ENCODE measurements at regions not wholly inside any gene's neighbourhood (a gene's known extent, or its start where the extent isn't known, plus 50 kb on each side); places are given as distances from the start of the nearest gene placed in this dataset.

DNA sequence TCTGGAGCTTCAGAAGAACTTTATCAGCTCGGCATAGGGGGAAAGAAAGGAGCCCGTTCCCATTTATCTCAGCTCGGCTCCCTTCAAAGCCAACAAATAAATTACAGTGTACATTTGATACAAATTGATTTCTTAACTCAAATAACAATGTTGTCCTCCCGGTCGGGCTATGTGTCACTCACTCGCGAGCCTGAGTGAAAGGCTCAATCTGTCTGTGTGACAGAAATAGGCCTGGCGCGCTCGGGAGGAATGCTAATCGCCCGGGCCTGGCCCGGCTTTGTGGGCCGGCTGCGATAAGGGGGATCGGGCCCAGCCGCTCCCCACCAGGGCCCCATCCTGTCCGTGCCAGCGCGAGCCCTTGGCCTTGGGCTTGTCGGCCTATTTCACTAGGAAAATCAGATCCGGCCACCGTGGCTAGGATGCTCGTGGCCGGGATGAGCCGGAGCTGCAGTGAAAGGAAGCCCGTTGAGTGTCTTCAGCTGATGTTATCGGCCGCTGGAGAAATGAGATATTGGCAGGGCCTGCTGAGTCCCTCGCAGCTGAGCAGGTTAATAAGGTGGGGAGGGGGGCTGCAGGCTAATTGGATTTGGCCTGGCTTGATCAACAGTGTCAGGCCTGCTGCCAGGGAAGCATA is 258.7 kb downstream of the IRX1 start:
- no peaks in the 10 kb centered on the region for H3K36me3 ChIP-seq (ENCODE audit: control insufficient read depth in 2 of 2, insufficient read depth in 2 of 2, low read length in 2 of 2)
- no peaks in the 10 kb centered on the region for H3K9me3 ChIP-seq (ENCODE audit: control insufficient read depth in 2 of 2, low read length in 2 of 2)
- H3K4me3 ChIP-seq (ENCODE audit: low read length in 2 of 2), result no peak overlapping the region
- H3K27me3 ChIP-seq (ENCODE audit: control insufficient read depth in 2 of 2, insufficient read depth in 2 of 2, low read length in 2 of 2), result no peaks in the 10 kb centered on the region
- H3K4me1 ChIP-seq (ENCODE audit: control insufficient read depth in 2 of 2, insufficient read depth in 2 of 2, low read length in 2 of 2), result no peaks in the 10 kb centered on the region
- no peak overlapping the region for H3K9ac ChIP-seq (ENCODE audit: low read depth in 1 of 2, low read length in 2 of 2)
- no peak overlapping the region for H3K27ac ChIP-seq (ENCODE audit: low read depth in 2 of 2, low read length in 2 of 2)

- Histone ChIP-seq H3K27me3 (ENCODE audit: control insufficient read depth in 2 of 2, insufficient read depth in 2 of 2, low read length in 2 of 2) (no peaks in the 10 kb centered on the region), H3K27ac (ENCODE audit: low read depth in 2 of 2, low read length in 2 of 2) (no peak overlapping the region), H3K4me3 (ENCODE audit: low read length in 2 of 2) (no peak overlapping the region), H3K9me3 (ENCODE audit: control insufficient read depth in 2 of 2, low read length in 2 of 2) (no peaks in the 10 kb centered on the region), H3K9ac (ENCODE audit: low read depth in 1 of 2, low read length in 2 of 2) (no peak overlapping the region), H3K4me1 (ENCODE audit: control insufficient read depth in 2 of 2, insufficient read depth in 2 of 2, low read length in 2 of 2) (no peaks in the 10 kb centered on the region), H3K36me3 (ENCODE audit: control insufficient read depth in 2 of 2, insufficient read depth in 2 of 2, low read length in 2 of 2) (no peaks in the 10 kb centered on the region)
Observed at GRCh38 chr5:3856036-3856435, 260.4 kb downstream of the IRX1 start.

- Histone ChIP-seq H3K9me3 (ENCODE audit: control insufficient read depth in 2 of 2, low read length in 2 of 2) (no peaks in the 10 kb centered on the region), H3K4me3 (ENCODE audit: low read length in 2 of 2) (no peak overlapping the region), H3K4me1 (ENCODE audit: control insufficient read depth in 2 of 2, insufficient read depth in 2 of 2, low read length in 2 of 2) (no peaks in the 10 kb centered on the region), H3K9ac (ENCODE audit: low read depth in 1 of 2, low read length in 2 of 2) (no peak overlapping the region), H3K27ac (ENCODE audit: low read depth in 2 of 2, low read length in 2 of 2) (no peak overlapping the region), H3K27me3 (ENCODE audit: control insufficient read depth in 2 of 2, insufficient read depth in 2 of 2, low read length in 2 of 2) (no peaks in the 10 kb centered on the region), H3K36me3 (ENCODE audit: control insufficient read depth in 2 of 2, insufficient read depth in 2 of 2, low read length in 2 of 2) (no peaks in the 10 kb centered on the region)
Observed at GRCh38 chr5:3858524-3858923, 262.9 kb downstream of the IRX1 start.

DNA sequence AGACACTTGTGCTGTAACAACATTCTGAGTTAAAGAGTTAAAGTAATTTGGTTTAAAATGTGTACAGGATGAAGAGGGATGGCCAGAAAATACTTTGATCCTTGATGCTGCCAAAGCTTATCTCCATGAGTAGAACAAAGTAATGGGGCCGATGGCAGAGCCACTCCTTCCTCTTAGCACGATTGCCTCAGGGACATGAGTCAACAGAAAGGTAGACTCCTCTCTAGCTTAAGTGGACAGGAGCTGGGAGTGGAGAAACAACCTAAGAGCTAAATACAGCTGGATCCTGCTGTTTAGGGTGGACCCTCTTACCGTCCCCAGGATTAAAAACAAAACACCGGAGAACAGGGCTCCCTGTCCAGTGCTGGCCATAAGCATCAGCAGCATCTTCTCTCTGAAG is 267.3 kb downstream of the IRX1 start:
- peaks cover 0 to 4% of the 10 kb centered on the region in 2 donors for H3K9me3 ChIP-seq (ENCODE audit: control insufficient read depth in 2 of 2, low read length in 2 of 2)
- no peak overlapping the region for H3K27ac ChIP-seq (ENCODE audit: low read depth in 2 of 2, low read length in 2 of 2)
- no peak overlapping the region for H3K9ac ChIP-seq (ENCODE audit: low read depth in 1 of 2, low read length in 2 of 2)
- no peaks in the 10 kb centered on the region for H3K27me3 ChIP-seq (ENCODE audit: control insufficient read depth in 2 of 2, insufficient read depth in 2 of 2, low read length in 2 of 2)
- no peak overlapping the region for H3K4me3 ChIP-seq (ENCODE audit: low read length in 2 of 2)
- no peaks in the 10 kb centered on the region for H3K36me3 ChIP-seq (ENCODE audit: control insufficient read depth in 2 of 2, insufficient read depth in 2 of 2, low read length in 2 of 2)
- H3K4me1 ChIP-seq (ENCODE audit: control insufficient read depth in 2 of 2, insufficient read depth in 2 of 2, low read length in 2 of 2), result no peaks in the 10 kb centered on the region

DNA sequence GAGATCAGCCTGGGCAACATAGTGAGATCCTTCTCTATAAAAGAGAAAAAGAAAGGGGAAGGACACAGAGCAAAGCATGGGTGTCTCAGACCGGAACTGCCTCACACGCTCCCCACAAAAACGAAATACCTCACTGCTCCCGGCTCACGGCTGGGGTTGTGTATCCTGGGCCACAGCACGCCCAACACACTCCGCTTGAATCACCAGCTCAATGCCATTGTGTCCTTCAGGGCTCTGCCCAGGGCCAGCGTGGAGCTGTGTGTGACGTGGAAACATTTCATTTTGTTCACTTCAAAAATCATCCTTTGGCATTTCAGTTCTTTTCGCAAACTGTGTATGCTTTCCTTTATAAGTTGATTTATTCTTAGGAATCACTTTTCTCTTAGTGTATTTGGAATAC is 279.5 kb downstream of the IRX1 start:
- Histone ChIP-seq H3K36me3 (ENCODE audit: control insufficient read depth in 2 of 2, insufficient read depth in 2 of 2, low read length in 2 of 2) (no peaks in the 10 kb centered on the region), H3K27ac (ENCODE audit: low read depth in 2 of 2, low read length in 2 of 2) (no peak overlapping the region), H3K27me3 (ENCODE audit: control insufficient read depth in 2 of 2, insufficient read depth in 2 of 2, low read length in 2 of 2) (no peaks in the 10 kb centered on the region), H3K4me3 (ENCODE audit: low read length in 2 of 2) (no peak overlapping the region), H3K9ac (ENCODE audit: low read depth in 1 of 2, low read length in 2 of 2) (no peak overlapping the region), H3K4me1 (ENCODE audit: control insufficient read depth in 2 of 2, insufficient read depth in 2 of 2, low read length in 2 of 2) (no peaks in the 10 kb centered on the region), H3K9me3 (ENCODE audit: control insufficient read depth in 2 of 2, low read length in 2 of 2) (peaks cover 0 to 5% of the 10 kb centered on the region in 2 donors)

DNA sequence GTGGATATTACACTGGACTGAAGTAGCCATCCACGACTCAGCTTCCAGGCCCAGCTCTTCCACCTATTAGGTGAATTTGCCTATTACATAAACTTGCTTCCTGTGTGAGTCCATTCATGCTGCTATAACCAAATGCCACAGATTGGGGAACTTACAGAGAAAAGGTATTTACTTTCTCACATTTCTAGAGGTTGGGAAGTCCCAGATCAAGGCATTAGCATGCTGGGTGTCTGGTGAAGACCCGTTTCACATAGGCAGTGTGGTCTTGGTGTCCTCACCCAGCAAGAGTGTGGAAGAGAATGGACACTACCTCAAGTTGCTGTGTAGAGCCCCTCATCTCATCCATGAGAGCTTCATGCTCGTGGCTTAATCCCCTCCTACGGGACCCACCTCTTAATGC is 282.6 kb downstream of the IRX1 start:
- H3K27me3 ChIP-seq (ENCODE audit: control insufficient read depth in 2 of 2, insufficient read depth in 2 of 2, low read length in 2 of 2), result no peaks in the 10 kb centered on the region
- no peak overlapping the region for H3K4me3 ChIP-seq (ENCODE audit: low read length in 2 of 2)
- no peak overlapping the region for H3K27ac ChIP-seq (ENCODE audit: low read depth in 2 of 2, low read length in 2 of 2)
- no peaks in the 10 kb centered on the region for H3K36me3 ChIP-seq (ENCODE audit: control insufficient read depth in 2 of 2, insufficient read depth in 2 of 2, low read length in 2 of 2)
- H3K4me1 ChIP-seq (ENCODE audit: control insufficient read depth in 2 of 2, insufficient read depth in 2 of 2, low read length in 2 of 2), result no peaks in the 10 kb centered on the region
- peaks cover 0 to 9% of the 10 kb centered on the region in 2 donors for H3K9me3 ChIP-seq (ENCODE audit: control insufficient read depth in 2 of 2, low read length in 2 of 2)
- no peak overlapping the region for H3K9ac ChIP-seq (ENCODE audit: low read depth in 1 of 2, low read length in 2 of 2)

DNA sequence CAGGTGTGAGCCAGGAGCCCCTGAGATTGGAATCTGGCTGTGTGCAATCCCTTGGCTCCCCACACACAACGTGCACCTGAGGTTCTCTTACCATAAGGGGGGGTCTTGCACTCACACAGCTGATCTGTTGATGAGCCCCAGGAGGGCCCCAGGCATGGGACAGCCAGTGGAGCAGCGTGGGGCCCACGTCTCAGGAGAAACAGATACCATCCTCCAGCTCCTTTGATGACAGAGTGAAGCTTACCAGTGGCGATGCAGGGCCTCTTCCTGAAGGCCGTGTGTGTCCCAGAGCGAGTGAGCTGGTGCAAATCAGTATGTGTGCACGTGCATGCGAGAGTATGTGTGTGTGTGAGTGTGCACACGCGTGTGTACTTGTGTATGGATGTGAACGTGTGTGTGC is 287.4 kb downstream of the IRX1 start:
- Histone ChIP-seq H3K4me1 (ENCODE audit: control insufficient read depth in 2 of 2, insufficient read depth in 2 of 2, low read length in 2 of 2) (no peaks in the 10 kb centered on the region), H3K36me3 (ENCODE audit: control insufficient read depth in 2 of 2, insufficient read depth in 2 of 2, low read length in 2 of 2) (no peaks in the 10 kb centered on the region), H3K9ac (ENCODE audit: low read depth in 1 of 2, low read length in 2 of 2) (no peak overlapping the region), H3K27ac (ENCODE audit: low read depth in 2 of 2, low read length in 2 of 2) (no peak overlapping the region), H3K4me3 (ENCODE audit: low read length in 2 of 2) (no peak overlapping the region), H3K27me3 (ENCODE audit: control insufficient read depth in 2 of 2, insufficient read depth in 2 of 2, low read length in 2 of 2) (no peaks in the 10 kb centered on the region), H3K9me3 (ENCODE audit: control insufficient read depth in 2 of 2, low read length in 2 of 2) (peaks cover 0 to 4% of the 10 kb centered on the region in 2 donors)

- Histone ChIP-seq H3K27me3 (ENCODE audit: control insufficient read depth in 2 of 2, insufficient read depth in 2 of 2, low read length in 2 of 2) (no peaks in the 10 kb centered on the region), H3K4me1 (ENCODE audit: control insufficient read depth in 2 of 2, insufficient read depth in 2 of 2, low read length in 2 of 2) (no peaks in the 10 kb centered on the region)
Observed at GRCh38 chr5:3886524-3887451, 291.2 kb downstream of the IRX1 start.

GRCh38 chr5:3888310-3888709 is 292.7 kb downstream of the IRX1 start:
- Histone ChIP-seq H3K27ac (ENCODE audit: low read depth in 2 of 2, low read length in 2 of 2) (no peak overlapping the region), H3K9ac (ENCODE audit: low read depth in 1 of 2, low read length in 2 of 2) (no peak overlapping the region), H3K27me3 (ENCODE audit: control insufficient read depth in 2 of 2, insufficient read depth in 2 of 2, low read length in 2 of 2) (no peaks in the 10 kb centered on the region), H3K9me3 (ENCODE audit: control insufficient read depth in 2 of 2, low read length in 2 of 2) (peaks cover 0 to 11% of the 10 kb centered on the region in 2 donors), H3K36me3 (ENCODE audit: control insufficient read depth in 2 of 2, insufficient read depth in 2 of 2, low read length in 2 of 2) (no peaks in the 10 kb centered on the region), H3K4me1 (ENCODE audit: control insufficient read depth in 2 of 2, insufficient read depth in 2 of 2, low read length in 2 of 2) (no peaks in the 10 kb centered on the region), H3K4me3 (ENCODE audit: low read length in 2 of 2) (no peak overlapping the region)

More at GRCh38 chr5:3886524-3887451, 291.2 kb downstream of the IRX1 start:
- Histone ChIP-seq H3K27ac (ENCODE audit: low read depth in 2 of 2, low read length in 2 of 2) (no peak overlapping the region), H3K4me3 (ENCODE audit: low read length in 2 of 2) (no peak overlapping the region), H3K9ac (ENCODE audit: low read depth in 1 of 2, low read length in 2 of 2) (no peak overlapping the region), H3K9me3 (ENCODE audit: control insufficient read depth in 2 of 2, low read length in 2 of 2) (peaks cover 0 to 13% of the 10 kb centered on the region in 2 donors), H3K36me3 (ENCODE audit: control insufficient read depth in 2 of 2, insufficient read depth in 2 of 2, low read length in 2 of 2) (no peaks in the 10 kb centered on the region)

DNA sequence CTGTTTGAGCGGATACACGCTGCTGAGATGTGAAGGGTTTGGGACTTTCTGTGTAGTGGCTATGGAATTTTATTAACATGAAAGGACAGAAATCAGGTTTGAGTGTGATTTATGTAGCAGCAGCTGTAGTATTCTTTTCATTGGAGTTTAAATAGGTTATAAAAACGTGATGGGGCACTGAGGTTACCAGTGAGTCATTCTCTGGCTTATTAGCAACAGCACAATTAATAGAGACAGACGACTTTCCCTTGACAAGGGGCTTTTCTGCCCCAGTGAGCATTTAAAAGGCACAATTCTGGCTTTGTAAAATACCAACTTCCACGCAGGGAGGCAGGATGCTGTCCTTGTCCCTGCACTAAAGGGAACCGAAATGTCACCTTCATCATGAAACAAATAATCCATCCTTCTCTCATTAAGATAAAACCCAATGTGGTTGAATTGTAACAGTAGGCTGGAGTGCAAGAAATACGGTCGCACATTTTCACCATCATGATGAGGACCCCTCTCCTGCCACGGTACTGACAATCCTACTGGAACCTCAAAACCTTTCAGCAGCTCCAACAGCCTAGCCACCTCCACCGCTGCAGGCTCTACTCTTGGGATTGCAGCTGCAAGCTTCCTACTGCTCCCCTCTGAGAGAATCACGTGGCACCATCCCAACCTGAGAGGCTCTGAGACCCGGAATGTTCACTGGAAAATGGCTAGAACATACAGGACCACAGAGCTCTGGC is 293.9 kb downstream of the IRX1 start:
- no peaks in the 10 kb centered on the region for H3K4me1 ChIP-seq (ENCODE audit: control insufficient read depth in 2 of 2, insufficient read depth in 2 of 2, low read length in 2 of 2)
- peaks cover 0 to 11% of the 10 kb centered on the region in 2 donors for H3K9me3 ChIP-seq (ENCODE audit: control insufficient read depth in 2 of 2, low read length in 2 of 2)
- H3K4me3 ChIP-seq (ENCODE audit: low read length in 2 of 2), result no peak overlapping the region

More for the DNA sequence above, 293.9 kb downstream of the IRX1 start:
- Histone ChIP-seq H3K36me3 (ENCODE audit: control insufficient read depth in 2 of 2, insufficient read depth in 2 of 2, low read length in 2 of 2) (no peaks in the 10 kb centered on the region), H3K9ac (ENCODE audit: low read depth in 1 of 2, low read length in 2 of 2) (no peak overlapping the region), H3K27me3 (ENCODE audit: control insufficient read depth in 2 of 2, insufficient read depth in 2 of 2, low read length in 2 of 2) (no peaks in the 10 kb centered on the region), H3K27ac (ENCODE audit: low read depth in 2 of 2, low read length in 2 of 2) (no peak overlapping the region)
